CD4-positive, alpha-beta memory T cell (primary cell): ENCODE measurements at regions not wholly inside any gene's neighbourhood (a gene's known extent, or its start where the extent isn't known, plus 50 kb on each side); places are given as distances from the start of the nearest gene placed in this dataset.

Experiments
- CTCF ChIA-PET: fragments of 350-600 bp; sonication (Branson Sonifier 250); formaldehyde crosslinking; loops from one replicate; lab custom pipeline; 2021; ENCODE audit warnings: inconsistent platforms; ENCODE audit not compliant: partially characterized antibody; lab: Charles Lee
- POLR2A ChIA-PET: fragments of 350-600 bp; sonication (Branson Sonifier 250); formaldehyde crosslinking; loops from one replicate; lab custom pipeline; 2021; ENCODE audit not compliant: partially characterized antibody; lab: Charles Lee
- DNase-seq, 5 donors: peaks; one replicate each; pipeline versions ENCODE4 v3.0.0 to v3.0.0-alpha.2; 2020 to 2022; ENCODE audit warnings: mixed read lengths in 1 of 5
- H3K27ac ChIP-seq: one replicate; pipeline ENCODE4 v1.7.0; 2013; ENCODE audit warnings: low read depth, low read length
- H3K27me3 ChIP-seq: 2 replicates; pipeline ENCODE4 v1.7.0; 2013; ENCODE audit warnings: mild to moderate bottlenecking, low read length, moderate library complexity; ENCODE audit not compliant: insufficient read depth
- H3K36me3 ChIP-seq: 2 replicates; pipeline ENCODE4 v1.7.0; 2013; ENCODE audit warnings: mild to moderate bottlenecking, low read length, moderate library complexity; ENCODE audit not compliant: insufficient read depth
- H3K4me1 ChIP-seq: 2 replicates; pipeline ENCODE4 v1.7.0; 2013; ENCODE audit warnings: mild to moderate bottlenecking, low read length, moderate library complexity; ENCODE audit not compliant: insufficient read depth
- H3K4me3 ChIP-seq, 2 donors: one replicate each; pipeline ENCODE4 v1.7.0; 2013; ENCODE audit warnings: low read length in 2 of 2, mild to moderate bottlenecking in 1 of 2
- H3K9me3 ChIP-seq, 2 donors: one replicate each; pipeline ENCODE4 v1.7.0; 2013; ENCODE audit warnings: low read length in 2 of 2, control low read depth in 1 of 2; ENCODE audit not compliant: control insufficient read depth in 1 of 2
- H3K27ac Mint-ChIP-seq, 7 donors: one replicate each; pipeline ENCODE4 v1.8.0; 2020 to 2021; ENCODE audit warnings: mixed read lengths in 7 of 7, mild to moderate bottlenecking in 6 of 7, inconsistent platforms in 3 of 7, moderate library complexity in 3 of 7
- H3K27me3 Mint-ChIP-seq, 2 donors: one replicate each; pipeline ENCODE4 v1.8.0; 2020 to 2021; ENCODE audit warnings: mixed read lengths in 2 of 2
- H3K36me3 Mint-ChIP-seq, 2 donors: one replicate each; pipeline ENCODE4 v1.8.0; 2020 to 2021; ENCODE audit warnings: mixed read lengths in 2 of 2, inconsistent platforms in 1 of 2, mild to moderate bottlenecking in 1 of 2
- H3K4me1 Mint-ChIP-seq, 4 donors: one replicate each; pipeline ENCODE4 v1.8.0; 2020 to 2021; ENCODE audit warnings: mixed read lengths in 4 of 4, mild to moderate bottlenecking in 1 of 4
- H3K4me3 Mint-ChIP-seq, 8 donors: one replicate each; pipeline ENCODE4 v1.8.0; 2020 to 2021; ENCODE audit warnings: mixed read lengths in 8 of 8, mild to moderate bottlenecking in 7 of 8, moderate library complexity in 6 of 8, inconsistent platforms in 3 of 8
- H3K9me3 Mint-ChIP-seq, 8 donors: one replicate each; pipeline ENCODE4 v1.8.0; 2020 to 2021; ENCODE audit warnings: mixed read lengths in 8 of 8, mild to moderate bottlenecking in 5 of 8, inconsistent platforms in 3 of 8, moderate library complexity in 1 of 8
- intact Hi-C: fragments of 100-400 bp; cut with micrococcal nuclease; formaldehyde crosslinking; loops from one replicate; pipeline ENCODE4 v1.15.1; 2023

DNA sequence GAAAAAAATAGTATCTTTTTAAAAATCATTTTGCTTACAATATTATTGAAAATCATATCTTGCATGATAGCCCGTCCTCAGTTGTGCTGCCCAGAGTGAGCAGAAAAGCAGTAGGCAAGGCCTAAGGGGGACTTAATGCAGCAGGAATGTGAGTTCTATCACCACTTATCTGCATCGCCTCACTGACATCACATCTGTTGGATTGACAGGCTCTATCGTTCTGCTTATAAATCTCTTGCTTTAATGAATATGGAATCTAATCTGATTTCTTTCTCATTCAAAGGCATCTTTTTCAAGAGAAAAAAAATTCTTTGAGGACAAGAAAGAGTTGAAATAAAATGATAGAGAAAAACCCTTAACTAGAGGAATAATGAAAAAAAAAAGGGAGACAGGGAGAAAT, 249.9 kb downstream of the PAPSS1 start:
- no peak for DNase-seq
- intact Hi-C loops = no loop called here
- Histone ChIP-seq H3K36me3 (no peaks in the 10 kb centered on the region), H3K27me3 (no peaks in the 10 kb centered on the region), H3K9me3 (no peaks in the 10 kb centered on the region), H3K27ac (no peak overlapping the region), H3K4me1 (no peaks in the 10 kb centered on the region), H3K4me3 (no peak overlapping the region)
- Mint-ChIP-seq H3K27ac (no peak overlapping the region), H3K27me3 (no peaks in the 10 kb centered on the region), H3K9me3 (no peaks in the 10 kb centered on the region), H3K4me1 (no peaks in the 10 kb centered on the region), H3K4me3 (no peak overlapping the region), H3K36me3 (no peaks in the 10 kb centered on the region)
- ChIA-PET POLR2A (no interaction called here), CTCF (no interaction called here)

DNA sequence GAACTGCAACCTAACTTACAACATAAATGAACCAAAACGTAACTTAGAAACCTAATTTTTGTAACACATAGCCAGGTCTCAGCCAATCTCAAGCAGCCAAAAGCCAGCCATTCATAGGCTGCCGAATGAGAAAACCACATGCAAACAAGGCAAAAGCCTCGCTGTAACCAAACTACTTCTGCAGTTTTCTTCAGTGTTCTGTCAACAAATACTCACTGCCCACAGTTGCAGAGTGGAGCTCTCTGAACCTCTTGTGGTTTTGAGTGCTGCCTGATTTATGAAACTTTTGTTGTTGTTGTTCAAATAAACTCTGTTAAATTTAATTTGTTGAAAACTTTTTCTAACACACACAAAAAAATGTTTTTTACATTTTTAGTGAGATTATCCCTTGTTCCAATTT, 251.2 kb downstream of the PAPSS1 start:
- no peaks in the 10 kb centered on the region for H3K27me3 Mint-ChIP-seq
- no peaks in the 10 kb centered on the region for H3K4me1 Mint-ChIP-seq
- DNase-seq = no peak
- Histone ChIP-seq H3K9me3 (no peaks in the 10 kb centered on the region), H3K4me1 (no peaks in the 10 kb centered on the region), H3K27ac (no peak overlapping the region), H3K36me3 (no peaks in the 10 kb centered on the region), H3K4me3 (no peak overlapping the region), H3K27me3 (no peaks in the 10 kb centered on the region)
- intact Hi-C loops = no loop called here
- ChIA-PET CTCF (no interaction called here), POLR2A (no interaction called here)
- no peak overlapping the region for H3K27ac Mint-ChIP-seq
- H3K9me3 Mint-ChIP-seq = no peaks in the 10 kb centered on the region
- no peaks in the 10 kb centered on the region for H3K36me3 Mint-ChIP-seq
- H3K4me3 Mint-ChIP-seq = no peak overlapping the region

DNA sequence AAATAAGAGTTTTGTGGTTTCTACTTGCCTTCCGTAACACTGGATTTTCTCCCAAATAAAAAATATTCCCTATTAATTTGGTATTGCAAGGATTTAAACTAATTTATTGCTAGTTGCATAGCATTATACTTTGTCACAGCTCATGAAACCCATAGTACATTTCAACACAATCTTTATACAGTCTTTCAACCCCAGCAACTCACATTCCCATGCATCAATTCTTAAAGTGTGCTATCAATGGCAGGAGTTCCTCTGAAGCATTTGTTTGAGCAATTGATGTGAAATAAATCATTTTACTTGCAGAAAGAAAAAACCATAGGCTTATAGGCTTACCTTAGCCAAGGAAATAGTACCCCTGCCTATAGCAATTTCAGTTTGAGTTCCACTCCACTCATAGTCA, 251.9 kb downstream of the PAPSS1 start:
- H3K4me1 ChIP-seq = no peaks in the 10 kb centered on the region
- ChIA-PET POLR2A (no interaction called here), CTCF (no interaction called here)
- no peak for DNase-seq
- no peaks in the 10 kb centered on the region for H3K36me3 ChIP-seq
- Mint-ChIP-seq H3K4me3 (no peak overlapping the region), H3K36me3 (no peaks in the 10 kb centered on the region), H3K4me1 (no peaks in the 10 kb centered on the region), H3K27ac (no peak overlapping the region), H3K27me3 (no peaks in the 10 kb centered on the region), H3K9me3 (no peaks in the 10 kb centered on the region)
- H3K27ac ChIP-seq = no peak overlapping the region
- H3K9me3 ChIP-seq = no peaks in the 10 kb centered on the region
- H3K27me3 ChIP-seq = no peaks in the 10 kb centered on the region
- H3K4me3 ChIP-seq = no peak overlapping the region
- intact Hi-C loops = no loop called here

DNA sequence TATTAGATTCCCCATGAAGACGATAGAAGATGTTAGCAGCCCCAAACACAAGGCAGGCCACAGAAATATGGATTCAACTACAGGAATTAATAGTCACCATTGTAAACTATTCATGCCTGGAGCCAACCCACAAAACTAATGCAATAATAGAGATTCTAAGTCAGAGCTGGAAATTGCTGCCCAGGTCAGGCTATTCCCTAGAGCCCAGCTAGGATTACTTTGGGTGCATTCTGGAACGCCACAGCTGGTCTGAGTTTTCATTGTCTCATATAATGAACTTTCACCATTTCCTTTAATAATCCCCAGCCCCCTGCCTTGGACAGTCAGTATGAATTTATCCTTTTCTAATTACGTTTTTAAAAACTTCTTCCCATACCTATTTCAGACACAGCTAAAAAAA, 252.6 kb downstream of the PAPSS1 start:
- no peaks in the 10 kb centered on the region for H3K27me3 ChIP-seq
- Mint-ChIP-seq H3K4me1 (no peaks in the 10 kb centered on the region), H3K4me3 (no peak overlapping the region), H3K9me3 (no peaks in the 10 kb centered on the region), H3K27ac (no peak overlapping the region), H3K36me3 (no peaks in the 10 kb centered on the region), H3K27me3 (no peaks in the 10 kb centered on the region)
- intact Hi-C loops = no loop called here
- H3K9me3 ChIP-seq = no peaks in the 10 kb centered on the region
- H3K4me3 ChIP-seq = no peak overlapping the region
- no peak for DNase-seq
- POLR2A ChIA-PET = no interaction called here
- no peaks in the 10 kb centered on the region for H3K4me1 ChIP-seq
- H3K27ac ChIP-seq = no peak overlapping the region
- CTCF ChIA-PET = no interaction called here
- H3K36me3 ChIP-seq = no peaks in the 10 kb centered on the region

DNA sequence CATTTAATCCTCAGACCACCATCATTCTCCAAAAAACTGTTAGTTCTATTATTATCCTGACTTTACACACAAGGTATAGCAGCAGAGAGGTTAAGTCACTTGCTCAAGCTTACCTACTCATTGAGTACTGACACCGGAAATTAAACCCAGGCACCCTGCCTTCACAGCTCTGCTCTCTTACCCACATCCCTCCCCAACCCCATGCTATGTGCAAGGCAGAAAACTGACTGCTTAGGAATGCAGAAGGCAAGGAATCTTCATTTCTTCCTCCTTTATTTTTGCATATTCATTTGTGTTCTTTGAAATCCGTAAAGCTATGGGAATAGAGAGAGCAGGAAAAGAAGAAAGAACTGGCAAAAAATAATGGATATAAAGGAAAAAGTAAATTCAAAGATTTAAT, 261.8 kb downstream of the PAPSS1 start:
- H3K4me1 Mint-ChIP-seq = no peaks in the 10 kb centered on the region
- CTCF ChIA-PET = no interaction called here

DNA sequence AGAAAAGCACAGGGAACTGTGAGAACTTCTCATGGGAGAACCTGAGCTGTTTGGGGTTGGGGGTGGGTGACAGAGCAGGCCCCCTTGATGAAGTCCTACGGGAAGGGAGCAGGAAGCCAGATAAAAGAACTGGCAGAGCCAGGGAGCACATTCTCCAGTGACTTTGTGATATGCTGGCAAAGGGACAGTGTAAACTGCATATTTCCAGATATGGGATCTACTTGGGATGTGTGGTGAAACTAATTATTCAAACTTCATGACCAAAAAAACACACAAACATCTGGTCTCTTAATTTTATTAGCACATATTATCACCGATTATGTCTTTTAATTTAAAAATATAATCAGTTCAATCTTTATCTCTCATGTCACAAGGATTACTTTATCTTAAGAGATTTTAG, 266.0 kb downstream of the PAPSS1 start:
- Mint-ChIP-seq H3K4me1 (no peaks in the 10 kb centered on the region), H3K27me3 (peaks cover 5 to 8% of the 10 kb centered on the region in 2 donors), H3K27ac (no peak overlapping the region), H3K9me3 (peaks cover 0 to 1% (median 0%) of the 10 kb centered on the region in 8 donors), H3K36me3 (no peaks in the 10 kb centered on the region), H3K4me3 (no peak overlapping the region)
- POLR2A ChIA-PET = no interaction called here
- H3K9me3 ChIP-seq = no peaks in the 10 kb centered on the region
- no peak for DNase-seq
- H3K27ac ChIP-seq = no peak overlapping the region
- intact Hi-C loops = no loop called here
- H3K36me3 ChIP-seq = no peaks in the 10 kb centered on the region
- no peaks in the 10 kb centered on the region for H3K4me1 ChIP-seq
- H3K27me3 ChIP-seq = no peaks in the 10 kb centered on the region
- CTCF ChIA-PET = no interaction called here
- no peak overlapping the region for H3K4me3 ChIP-seq

More for the DNA sequence above, 261.8 kb downstream of the PAPSS1 start:
- intact Hi-C loops = no loop called here
- Histone ChIP-seq H3K27me3 (no peaks in the 10 kb centered on the region), H3K27ac (no peak overlapping the region), H3K4me1 (no peaks in the 10 kb centered on the region), H3K4me3 (no peak overlapping the region), H3K9me3 (no peaks in the 10 kb centered on the region), H3K36me3 (no peaks in the 10 kb centered on the region)
- Mint-ChIP-seq H3K27ac (no peak overlapping the region), H3K36me3 (no peaks in the 10 kb centered on the region), H3K9me3 (peaks cover 0 to 11% (median 5%) of the 10 kb centered on the region in 8 donors), H3K27me3 (peaks cover 1 to 2% of the 10 kb centered on the region in 2 donors), H3K4me3 (no peak overlapping the region)
- POLR2A ChIA-PET = no interaction called here
- DNase-seq = no peak

DNA sequence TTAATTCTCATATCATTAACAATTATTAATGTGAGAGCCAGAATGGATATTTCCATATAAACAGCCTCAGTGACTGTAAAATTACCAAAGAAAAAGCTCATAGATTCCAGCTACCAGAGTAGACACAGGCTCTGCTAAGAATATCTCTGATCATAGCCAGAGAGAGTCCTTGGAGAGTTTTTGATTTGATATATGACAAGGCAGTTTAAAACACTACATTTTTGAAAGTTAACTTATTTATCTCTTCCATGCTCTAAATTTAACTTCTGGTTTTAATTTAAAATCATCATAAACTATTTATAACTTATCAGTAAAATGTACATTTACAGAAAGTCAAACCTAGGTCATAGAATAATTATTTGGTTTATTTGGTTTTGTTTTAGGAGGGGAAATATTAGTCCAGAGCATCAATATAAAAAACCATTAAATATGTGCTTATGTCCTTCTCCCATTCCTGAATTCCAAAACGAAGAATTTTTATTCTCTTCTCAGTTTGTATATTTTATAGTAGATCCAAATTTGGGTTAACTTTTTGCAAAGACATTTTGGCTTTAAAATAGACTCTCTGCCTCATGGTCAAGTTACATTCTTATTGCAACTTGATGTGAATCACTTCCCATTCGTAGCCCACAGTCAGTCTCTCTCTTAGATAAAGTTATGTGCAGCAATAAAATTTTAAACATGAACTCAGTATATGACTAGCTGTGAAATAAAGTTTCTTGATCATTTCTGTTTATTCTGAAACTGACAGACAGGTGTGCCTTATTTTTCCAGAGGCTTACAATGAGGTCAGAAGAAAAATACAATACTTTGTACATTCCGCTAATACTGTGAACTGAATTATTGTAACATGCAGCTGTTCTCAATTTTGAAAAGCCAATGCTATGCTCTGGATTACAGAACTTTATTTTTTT, 267.1 kb downstream of the PAPSS1 start:
- CTCF ChIA-PET = no interaction called here
- Histone ChIP-seq H3K4me3 (no peak overlapping the region), H3K27ac (no peak overlapping the region), H3K9me3 (no peaks in the 10 kb centered on the region), H3K27me3 (no peaks in the 10 kb centered on the region), H3K36me3 (no peaks in the 10 kb centered on the region), H3K4me1 (no peaks in the 10 kb centered on the region)
- H3K27ac Mint-ChIP-seq = no peak overlapping the region
- H3K36me3 Mint-ChIP-seq = no peaks in the 10 kb centered on the region
- no peak overlapping the region for H3K4me3 Mint-ChIP-seq
- no peak for DNase-seq
- peaks cover 0 to 2% (median 0%) of the 10 kb centered on the region in 8 donors for H3K9me3 Mint-ChIP-seq
- intact Hi-C loops = no loop called here
- no peaks in the 10 kb centered on the region for H3K4me1 Mint-ChIP-seq
- POLR2A ChIA-PET = no interaction called here
- peaks cover 5 to 10% of the 10 kb centered on the region in 2 donors for H3K27me3 Mint-ChIP-seq
